SK-N-SH (cell line): ENCODE measurements at regions not wholly inside any gene's neighbourhood (a gene's known extent, or its start where the extent isn't known, plus 50 kb on each side); places are given as distances from the start of the nearest gene placed in this dataset.

ENCODE experiments used
- CTCF ChIA-PET: fragments of 300-600, 350-600 bp; formaldehyde crosslinking; extraction: SDS; loops from one replicate; lab custom pipeline; 2021; lab: Yijun Ruan, JAX
- POLR2A ChIA-PET: fragments of 350-600 bp; sonication (Branson Sonifier 250); formaldehyde crosslinking; extraction: SDS; loops from one replicate; lab custom pipeline; 2020; ENCODE audit warnings: antibody characterized with exemption, inconsistent platforms; lab: Yijun Ruan, JAX
- DNase-seq: peaks from one replicate; pipeline ENCODE4 v3.0.0; 2012
- H2AFZ ChIP-seq: fragments of 200-600 bp; sonication (generic); 2 replicates; pipeline ENCODE4 v1.8.1; 2016; ENCODE audit warnings: antibody characterized with exemption, mild to moderate bottlenecking, low read depth
- H3F3A ChIP-seq: fragments of 200-600 bp; sonication (generic); replicated peaks from 2 replicates; pipeline ENCODE3; 2016; ENCODE audit warnings: antibody characterized with exemption, mild to moderate bottlenecking; ENCODE audit not compliant: insufficient read depth
- H3K27ac ChIP-seq, 2 experiments: fragments of 200-500 bp in 1 of 2; fragments of 200-600 bp in 1 of 2; sonication (Bioruptor generic) in 1 of 2; sonication (generic), shearing (Covaris generic) in 1 of 2; 2 replicates each; pipeline versions ENCODE4 v1.5.1 to v1.6.1; 2014 to 2016; ENCODE audit warnings: low read depth in 2 of 2, inconsistent platforms in 1 of 2, low read length in 1 of 2, mild to moderate bottlenecking in 1 of 2, mixed read lengths in 1 of 2
- H3K27me3 ChIP-seq: fragments of 200-600 bp; sonication (generic), shearing (Covaris generic); 2 replicates; pipeline ENCODE4 v1.6.1; 2016; ENCODE audit warnings: mixed run types; ENCODE audit not compliant: insufficient read depth
- H3K36me3 ChIP-seq, 2 experiments: fragments of 200-500 bp in 1 of 2; fragments of 200-600 bp in 1 of 2; sonication (Bioruptor generic) in 1 of 2; sonication (generic) in 1 of 2; replicated peaks in 1 of 2; 2 replicates each; pipeline versions ENCODE3 to v1.5.1; 2014 to 2016; ENCODE audit warnings: low read length in 1 of 2, mild to moderate bottlenecking in 1 of 2; ENCODE audit not compliant: insufficient read depth in 2 of 2, control insufficient read depth in 1 of 2
- H3K4me1 ChIP-seq, 2 experiments: fragments of 200-500 bp in 1 of 2; fragments of 200-600 bp in 1 of 2; sonication (Bioruptor generic) in 1 of 2; sonication (generic), shearing (Covaris generic) in 1 of 2; 2 replicates each; pipeline versions ENCODE4 v1.5.1 to v1.6.1; 2014 to 2016; ENCODE audit warnings: low read depth in 1 of 2, low read length in 1 of 2, mixed run types in 1 of 2; ENCODE audit not compliant: insufficient read depth in 2 of 2, control insufficient read depth in 1 of 2
- H3K4me2 ChIP-seq: fragments of 200-600 bp; sonication (generic), shearing (Covaris generic); 2 replicates; pipeline ENCODE4 v1.6.1; 2017; ENCODE audit warnings: mixed run types
- H3K4me3 ChIP-seq, 2 experiments: fragments of 200-500 bp in 1 of 2; fragments of 200-600 bp in 1 of 2; sonication (Bioruptor generic) in 1 of 2; sonication (generic), shearing (Covaris generic) in 1 of 2; 2 replicates each; pipeline versions ENCODE4 v1.5.1 to v1.8.1; 2014 to 2016; ENCODE audit warnings: low read depth in 2 of 2, inconsistent platforms in 1 of 2, low read length in 1 of 2, mild to moderate bottlenecking in 1 of 2, mixed read lengths in 1 of 2, moderate library complexity in 1 of 2
- H3K79me2 ChIP-seq: fragments of 200-600 bp; sonication (generic); 2 replicates; pipeline ENCODE4 v1.8.1; 2017; ENCODE audit warnings: mild to moderate bottlenecking; ENCODE audit not compliant: insufficient read depth
- H3K9ac ChIP-seq: fragments of 200-600 bp; sonication (generic); 2 replicates; pipeline ENCODE4 v1.6.1; 2017; ENCODE audit warnings: mixed run types
- H3K9me2 ChIP-seq: fragments of 200-600 bp; sonication (generic); 2 replicates; pipeline ENCODE4 v1.6.1; 2017; ENCODE audit warnings: mixed run types
- H3K9me3 ChIP-seq: fragments of 200-600 bp; sonication (generic); 2 replicates; pipeline ENCODE4 v1.6.1; 2017; ENCODE audit warnings: mixed run types, mild to moderate bottlenecking, moderate library complexity
- H4K20me1 ChIP-seq: fragments of 200-600 bp; sonication (generic); 2 replicates; pipeline ENCODE4 v1.6.1; 2017; ENCODE audit warnings: mild to moderate bottlenecking, mixed run types; ENCODE audit not compliant: insufficient read depth
- FOSL2 ChIP-seq: IDR thresholded peaks from 2 replicates; pipeline ENCODE4 v1.4.0; 2012; ENCODE audit warnings: low read depth, mild to moderate bottlenecking, moderate library complexity, borderline replicate concordance
- FOXJ3 ChIP-seq: sonication (generic); formaldehyde crosslinking; IDR thresholded peaks from 2 replicates; pipeline ENCODE4 v1.5.1; 2020; ENCODE audit warnings: mild to moderate bottlenecking, missing genetic modification reagents
- FOXM1 ChIP-seq: IDR thresholded peaks from 2 replicates; pipeline ENCODE4 v1.4.0; 2012; ENCODE audit warnings: low read depth, mild to moderate bottlenecking
- GABPA ChIP-seq: IDR thresholded peaks from 2 replicates; pipeline ENCODE4 v1.4.0; 2012; ENCODE audit warnings: low read depth, mild to moderate bottlenecking
- GATA2 ChIP-seq: sonication (generic); formaldehyde crosslinking; IDR thresholded peaks from 2 replicates; pipeline ENCODE4 v1.5.0; 2020; ENCODE audit warnings: mild to moderate bottlenecking, missing genetic modification reagents
- MEF2A ChIP-seq: IDR thresholded peaks from 2 replicates; pipeline ENCODE4 v1.4.0; 2012; ENCODE audit warnings: low read depth, borderline replicate concordance
- NFIC ChIP-seq: IDR thresholded peaks from 2 replicates; pipeline ENCODE4 v1.4.0; 2012; ENCODE audit warnings: borderline replicate concordance
- POLR2AphosphoS5 ChIP-seq: IDR thresholded peaks from 2 replicates; pipeline ENCODE4 v1.6.1; 2012; ENCODE audit warnings: low read depth, low read length
- WGBS: methylation state at CpG from one replicate; pipeline ENCODE4 v1.1.6; 2017; ENCODE audit warnings: low lambda C conversion rate; 5-methylcytosine and 5-hydroxymethylcytosine counted together
- TF ChIP-seq, protein P1 (sequence below): IDR thresholded peaks from 2 replicates; pipeline ENCODE4; 2012
- TF ChIP-seq, protein P2 (sequence below): IDR thresholded peaks from 2 replicates; pipeline ENCODE4 v1.4.0; 2012; ENCODE audit warnings: low read depth

DNA sequence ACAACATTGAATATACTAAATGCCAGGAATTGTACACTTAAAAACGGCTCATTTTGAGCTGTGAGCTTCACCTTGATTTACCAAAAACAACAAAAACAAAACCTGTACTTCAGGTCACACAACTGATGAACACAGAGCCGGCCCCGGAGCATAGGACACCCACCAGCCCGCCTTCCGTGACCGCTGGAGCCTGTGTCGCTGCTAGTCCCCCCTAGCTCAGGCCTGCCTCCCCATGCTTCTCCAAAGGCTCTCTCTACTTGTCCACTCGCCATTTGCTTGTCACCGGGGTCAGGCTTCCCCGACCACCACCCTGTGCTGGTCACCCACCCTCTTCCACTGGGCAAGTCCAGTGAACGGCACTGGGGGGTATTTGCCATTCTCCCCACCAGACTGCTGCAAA, 113.8 kb upstream of the TNRC6C start:
- Histone ChIP-seq H3K9me2 (no peaks in the 10 kb centered on the region), H3K27ac (no peak overlapping the region), H2AFZ (no peak overlapping the region), H3K79me2 (no peaks in the 10 kb centered on the region), H3K27me3 (no peaks in the 10 kb centered on the region), H3K36me3 (no peaks in the 10 kb centered on the region), H4K20me1 (no peaks in the 10 kb centered on the region), H3K4me2 (no peak overlapping the region), H3K9ac (no peak overlapping the region), H3F3A (peaks cover 4% of the 10 kb centered on the region), H3K4me3 (no peak overlapping the region), H3K9me3 (no peaks in the 10 kb centered on the region), H3K4me1 (peaks cover 0 to 14% of the 10 kb centered on the region in 2 experiments; a peak in 3 of 4 replicates)
- no peak for TF ChIP-seq NFIC
- POLR2A ChIA-PET = no interaction called here
- CTCF ChIA-PET = interaction anchor here (1.4 to 2.2 kb wide), 2 partner anchors 168 to 302 kb away, joined by 3 to 9 read pairs; no protein-coding TSS in a partner anchor
- no peak for DNase-seq
- WGBS = 90% methylated on average over 11 of the region's 11 CpGs

DNA sequence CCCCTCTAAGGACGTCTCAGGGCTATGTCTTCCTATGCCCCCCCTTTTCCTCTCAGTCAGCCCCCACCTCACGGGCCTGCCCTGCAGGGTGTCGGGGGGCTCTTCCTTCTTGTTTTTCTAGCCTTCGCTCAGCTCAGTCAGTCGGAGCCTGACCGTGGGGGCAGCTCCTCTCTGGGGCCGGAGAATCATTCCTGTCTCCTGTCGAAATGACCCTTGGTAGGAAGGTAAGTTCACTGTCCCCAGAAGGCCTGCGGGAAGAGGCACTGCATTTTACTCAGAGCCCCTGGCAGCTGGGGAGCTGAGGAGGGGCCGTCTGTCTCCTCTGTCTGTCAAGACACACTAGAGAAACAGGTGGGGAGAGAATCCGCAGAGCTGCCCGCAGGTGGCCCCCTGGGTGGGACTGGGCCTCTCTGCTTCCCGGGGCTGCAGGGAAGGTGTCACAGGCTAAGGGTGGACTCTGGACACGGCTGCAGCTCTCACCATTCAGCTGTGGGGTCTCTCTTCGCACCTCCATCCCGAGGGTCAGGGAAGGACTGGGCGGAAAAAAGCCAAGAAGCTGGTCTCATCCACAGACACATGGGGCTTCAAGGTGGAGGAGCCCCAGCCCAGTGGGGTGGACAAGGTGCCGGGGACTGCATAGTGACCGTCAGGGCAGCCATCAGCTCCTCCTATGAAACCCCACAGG, 112.8 kb upstream of the TNRC6C start:
- TF ChIP-seq FOXM1 (no peak), POLR2AphosphoS5 (no peak), GATA2 (CRISPR knock-in tag) (no peak), FOXJ3 (CRISPR knock-in tag) (no peak), GABPA (no peak)
- TF ChIP-seq, protein P1, sequence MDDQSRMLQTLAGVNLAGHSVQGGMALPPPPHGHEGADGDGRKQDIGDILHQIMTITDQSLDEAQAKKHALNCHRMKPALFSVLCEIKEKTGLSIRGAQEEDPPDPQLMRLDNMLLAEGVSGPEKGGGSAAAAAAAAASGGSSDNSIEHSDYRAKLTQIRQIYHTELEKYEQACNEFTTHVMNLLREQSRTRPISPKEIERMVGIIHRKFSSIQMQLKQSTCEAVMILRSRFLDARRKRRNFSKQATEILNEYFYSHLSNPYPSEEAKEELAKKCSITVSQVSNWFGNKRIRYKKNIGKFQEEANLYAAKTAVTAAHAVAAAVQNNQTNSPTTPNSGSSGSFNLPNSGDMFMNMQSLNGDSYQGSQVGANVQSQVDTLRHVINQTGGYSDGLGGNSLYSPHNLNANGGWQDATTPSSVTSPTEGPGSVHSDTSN = no peak
- H3K9me2 ChIP-seq = no peaks in the 10 kb centered on the region
- 86% methylated on average over 19 of the region's 19 CpGs for WGBS
- H3K36me3 ChIP-seq = no peaks in the 10 kb centered on the region
- DNase-seq = no peak
- H3K27me3 ChIP-seq = no peaks in the 10 kb centered on the region
- H3K79me2 ChIP-seq = no peaks in the 10 kb centered on the region
- no peaks in the 10 kb centered on the region for H4K20me1 ChIP-seq
- H3K4me1 ChIP-seq = peaks cover 0 to 14% of the 10 kb centered on the region in 2 experiments; a peak in 3 of 4 replicates
- H3K4me2 ChIP-seq = no peak overlapping the region
- ChIA-PET CTCF (interaction anchor here (0.7 to 2.2 kb wide), 3 partner anchors 167 to 445 kb away, joined by 3 to 9 read pairs (median 3); no protein-coding TSS in a partner anchor), POLR2A (interaction anchor here (0.5 to 1.0 kb wide), 2 partner anchors 84 to 113 kb away, joined by 3 to 4 read pairs; partner anchors contain the start of gene TNRC6C)
- no peak overlapping the region for H2AFZ ChIP-seq
- no peak overlapping the region for H3K27ac ChIP-seq
- no peaks in the 10 kb centered on the region for H3K9me3 ChIP-seq
- peaks cover 4% of the 10 kb centered on the region for H3F3A ChIP-seq
- H3K4me3 ChIP-seq = no peak overlapping the region
- no peak overlapping the region for H3K9ac ChIP-seq

DNA sequence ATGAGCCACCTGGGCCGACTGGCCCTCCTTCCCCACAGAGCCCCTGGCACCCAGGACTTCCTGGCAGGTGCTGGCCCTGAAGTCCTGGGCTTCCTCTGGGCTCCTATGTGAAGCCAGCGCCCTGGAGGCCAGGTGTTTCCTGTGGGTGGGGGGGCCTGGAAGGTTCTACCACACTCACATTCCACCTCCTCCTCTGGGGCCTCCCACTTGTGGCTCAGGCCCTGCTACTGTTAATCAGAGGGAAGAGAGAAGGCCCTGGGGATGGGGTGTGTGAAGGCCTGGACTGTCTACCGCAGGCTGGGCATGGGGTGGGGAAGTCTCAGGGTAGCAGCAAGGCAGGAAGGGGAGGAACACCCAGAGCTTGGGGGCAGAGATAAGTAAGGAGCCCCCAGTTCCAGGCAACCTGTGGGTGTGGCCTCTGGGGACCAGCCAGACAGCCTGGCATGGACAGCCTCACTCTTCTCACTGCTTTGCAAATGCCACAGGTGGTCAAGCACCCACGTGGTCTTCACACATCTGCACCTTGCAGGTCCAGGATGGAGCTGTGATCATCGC, 111.9 kb upstream of the TNRC6C start:
- WGBS = 72% methylated on average over 4 of the region's 5 CpGs

More for the DNA sequence above, 111.9 kb upstream of the TNRC6C start:
- no peak overlapping the region for H3K4me3 ChIP-seq
- H3K79me2 ChIP-seq = no peaks in the 10 kb centered on the region
- H3F3A ChIP-seq = peaks cover 4% of the 10 kb centered on the region
- TF ChIP-seq, protein P2, sequence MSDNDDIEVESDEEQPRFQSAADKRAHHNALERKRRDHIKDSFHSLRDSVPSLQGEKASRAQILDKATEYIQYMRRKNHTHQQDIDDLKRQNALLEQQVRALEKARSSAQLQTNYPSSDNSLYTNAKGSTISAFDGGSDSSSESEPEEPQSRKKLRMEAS = no peak
- TF ChIP-seq MEF2A (no peak), FOSL2 (no peak)
- H3K27me3 ChIP-seq = no peaks in the 10 kb centered on the region
- no peak overlapping the region for H3K27ac ChIP-seq
- CTCF ChIA-PET = interaction anchor here (1.0 to 2.2 kb wide), 2 partner anchors 31 to 304 kb away, joined by 3 to 9 read pairs; no protein-coding TSS in a partner anchor
- H3K9me2 ChIP-seq = no peaks in the 10 kb centered on the region
- no peaks in the 10 kb centered on the region for H4K20me1 ChIP-seq
- POLR2A ChIA-PET = interaction anchor here (0.5 kb wide), 1 partner anchor 85 kb away, joined by 4 read pairs; no protein-coding TSS in a partner anchor
- no peaks in the 10 kb centered on the region for H3K9me3 ChIP-seq
- no peaks in the 10 kb centered on the region for H3K36me3 ChIP-seq
- no peak overlapping the region for H3K9ac ChIP-seq
- no peak overlapping the region for H3K4me2 ChIP-seq
- no peak overlapping the region for H2AFZ ChIP-seq
- DNase-seq = no peak
- H3K4me1 ChIP-seq = peaks cover 0 to 14% of the 10 kb centered on the region in 2 experiments; a peak in 3 of 4 replicates
